CD14-positive monocyte (primary cell): ENCODE measurements at regions not wholly inside any gene's neighbourhood (a gene's known extent, or its start where the extent isn't known, plus 50 kb on each side); places are given as distances from the start of the nearest gene placed in this dataset.

Source experiments
- DNase-seq, 3 donors: peaks; one replicate each; pipeline ENCODE4 v3.0.0-alpha.2; 2011 to 2022
- H2AFZ ChIP-seq: 2 replicates; pipeline ENCODE4 v1.6.0; 2012; ENCODE audit warnings: mild to moderate bottlenecking, low read depth, low read length, inconsistent platforms; ENCODE audit not compliant: insufficient read depth, poor library complexity, severe bottlenecking
- H3K27ac ChIP-seq, 2 donors: 1 replicate in 1 of 2; 2 replicates in 1 of 2; pipeline ENCODE4 v1.5.1; 2012 to 2013; ENCODE audit warnings: low read length in 2 of 2, control low read depth in 1 of 2, inconsistent platforms in 1 of 2, low read depth in 1 of 2, mild to moderate bottlenecking in 1 of 2
- H3K27me3 ChIP-seq, 2 donors: one replicate each; pipeline versions ENCODE4 v1.6.0 to v1.6.1; 2011 to 2013; ENCODE audit warnings: low read length in 2 of 2; ENCODE audit not compliant: control insufficient read depth in 2 of 2, insufficient read depth in 2 of 2
- H3K36me3 ChIP-seq, 2 donors: replicated peaks in 1 of 2; 1 replicate in 1 of 2; 2 replicates in 1 of 2; pipeline versions ENCODE4 v1.5.1 to v1.6.1; 2012 to 2013; ENCODE audit warnings: low read length in 2 of 2, control low read depth in 1 of 2, inconsistent platforms in 1 of 2, mild to moderate bottlenecking in 1 of 2; ENCODE audit not compliant: insufficient read depth in 2 of 2, control insufficient read depth in 1 of 2
- H3K4me1 ChIP-seq, 2 donors: 1 replicate in 1 of 2; 2 replicates in 1 of 2; pipeline versions ENCODE4 v1.5.1 to v1.6.1; 2012 to 2013; ENCODE audit warnings: low read length in 2 of 2, control low read depth in 1 of 2, inconsistent platforms in 1 of 2, mild to moderate bottlenecking in 1 of 2, moderate library complexity in 1 of 2; ENCODE audit not compliant: insufficient read depth in 2 of 2, control insufficient read depth in 1 of 2
- H3K4me2 ChIP-seq: replicated peaks from 2 replicates; pipeline ENCODE3; 2012; ENCODE audit warnings: low read length, moderate library complexity, mild to moderate bottlenecking; ENCODE audit not compliant: poor library complexity, severe bottlenecking; ENCODE audit errors: extremely low read depth
- H3K4me3 ChIP-seq, 3 experiments: fragments of 200-600 bp in 1 of 3; sonication (generic) in 1 of 3; replicated peaks in 1 of 3; 1 replicate in 2 of 3; 2 replicates in 1 of 3; pipeline ENCODE4 v1.5.1; 2011 to 2013; ENCODE audit warnings: low read length in 3 of 3, mild to moderate bottlenecking in 3 of 3, control low read depth in 2 of 3, low read depth in 2 of 3, inconsistent platforms in 1 of 3, moderate library complexity in 1 of 3
- H3K79me2 ChIP-seq: 2 replicates; pipeline ENCODE4 v1.6.0; 2012; ENCODE audit warnings: mild to moderate bottlenecking, control low read depth, inconsistent platforms, low read length, moderate library complexity; ENCODE audit not compliant: insufficient read depth
- H3K9ac ChIP-seq: 2 replicates; pipeline ENCODE4 v1.6.0; 2017; ENCODE audit warnings: low read length, mild to moderate bottlenecking; ENCODE audit not compliant: insufficient read depth, poor library complexity, severe bottlenecking
- H3K9me3 ChIP-seq, 2 donors: replicated peaks in 1 of 2; 1 replicate in 1 of 2; 2 replicates in 1 of 2; pipeline versions ENCODE4 v1.5.1 to v1.6.1; 2012 to 2013; ENCODE audit warnings: low read length in 2 of 2, control low read depth in 1 of 2; ENCODE audit not compliant: control insufficient read depth in 1 of 2, insufficient read depth in 1 of 2
- H4K20me1 ChIP-seq: 2 replicates; pipeline ENCODE4 v1.6.0; 2012; ENCODE audit warnings: mild to moderate bottlenecking, low read length, control low read depth, moderate library complexity; ENCODE audit not compliant: insufficient read depth
- H3K27ac Mint-ChIP-seq, 7 donors: one replicate each; pipeline ENCODE4 v1.8.0; 2020; ENCODE audit warnings: mild to moderate bottlenecking in 7 of 7, mixed read lengths in 7 of 7, moderate library complexity in 6 of 7, inconsistent platforms in 2 of 7
- H3K27me3 Mint-ChIP-seq, 3 donors: one replicate each; pipeline ENCODE4 v1.8.0; 2021 to 2022; ENCODE audit warnings: low read depth in 3 of 3, mild to moderate bottlenecking in 3 of 3, mixed read lengths in 3 of 3, moderate library complexity in 3 of 3, inconsistent platforms in 1 of 3
- H3K36me3 Mint-ChIP-seq, 2 donors: one replicate each; pipeline ENCODE4 v1.8.0; 2020; ENCODE audit warnings: mixed read lengths in 2 of 2, inconsistent platforms in 1 of 2, mild to moderate bottlenecking in 1 of 2
- H3K4me1 Mint-ChIP-seq: one replicate; pipeline ENCODE4 v1.8.0; 2020; ENCODE audit warnings: mild to moderate bottlenecking, mixed read lengths
- H3K4me3 Mint-ChIP-seq, 2 donors: one replicate each; pipeline ENCODE4 v1.8.0; 2020; ENCODE audit warnings: mild to moderate bottlenecking in 2 of 2, mixed read lengths in 2 of 2, moderate library complexity in 1 of 2
- H3K9me3 Mint-ChIP-seq, 7 donors: one replicate each; pipeline ENCODE4 v1.8.0; 2020 to 2022; ENCODE audit warnings: mixed read lengths in 7 of 7, mild to moderate bottlenecking in 6 of 7, moderate library complexity in 6 of 7, inconsistent platforms in 2 of 7
- CTCF ChIP-seq: fragments of 200-600 bp; IDR thresholded peaks from one replicate; pipeline ENCODE4 v1.8.0; 2022; ENCODE audit warnings: antibody characterized with exemption, mild to moderate bottlenecking
- WGBS: methylation state at CpG from one replicate; pipeline ENCODE4 v1.1.5; 2013; ENCODE audit warnings: missing lambda C conversion rate; ENCODE audit not compliant: insufficient coverage; 5-methylcytosine and 5-hydroxymethylcytosine counted together
- intact Hi-C, 2 donors: fragments of 100-400 bp; cut with micrococcal nuclease; formaldehyde crosslinking; loops; one replicate each; pipeline versions ENCODE4 v1.15.0 to v1.15.1; 2023

DNA sequence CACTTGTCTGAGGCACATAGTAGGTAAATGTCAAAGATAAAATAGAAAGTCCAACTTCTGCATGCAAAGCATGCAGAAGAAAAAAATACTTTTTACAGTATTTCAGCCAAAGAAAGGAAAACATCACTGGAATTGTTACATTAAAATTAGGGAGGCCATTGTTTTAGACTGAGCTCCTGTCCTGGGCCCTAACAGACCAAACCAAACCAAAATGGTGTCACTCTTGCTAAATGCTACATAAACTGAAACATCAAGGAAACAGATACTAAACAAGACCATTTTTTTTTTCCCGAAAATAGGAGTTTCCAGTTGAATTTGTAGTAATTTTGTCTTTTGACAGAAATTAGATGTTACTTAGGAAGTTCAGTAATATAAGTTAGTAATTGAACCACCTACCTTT lies 508.8 kb downstream of the DSC3 start:
- no peaks in the 10 kb centered on the region for H4K20me1 ChIP-seq
- intact Hi-C loops = no loop called here
- no peak overlapping the region for H3K4me3 Mint-ChIP-seq
- H3K36me3 ChIP-seq = no peaks in the 10 kb centered on the region
- peaks cover 0 to 4% (median 0%) of the 10 kb centered on the region in 7 donors for H3K9me3 Mint-ChIP-seq
- DNase-seq = no peak
- no peak overlapping the region for H3K27ac Mint-ChIP-seq
- no peaks in the 10 kb centered on the region for H3K36me3 Mint-ChIP-seq
- no peak overlapping the region for H3K4me3 ChIP-seq
- H3K4me1 ChIP-seq = no peaks in the 10 kb centered on the region
- no peaks in the 10 kb centered on the region for H3K79me2 ChIP-seq
- H3K4me1 Mint-ChIP-seq = no peaks in the 10 kb centered on the region
- no peaks in the 10 kb centered on the region for H3K9me3 ChIP-seq
- no peak overlapping the region for H3K4me2 ChIP-seq
- H3K27ac ChIP-seq = no peak overlapping the region
- no peaks in the 10 kb centered on the region for H3K27me3 Mint-ChIP-seq
- no peak overlapping the region for H2AFZ ChIP-seq
- no peaks in the 10 kb centered on the region for H3K27me3 ChIP-seq
- no peak overlapping the region for H3K9ac ChIP-seq
- no CpG with 5 or more reads among the region's 1 CpG for WGBS
- no peak for TF ChIP-seq CTCF

GRCh38 chr18:30527917-30528316 lies 514.6 kb downstream of the DSC3 start:
- Mint-ChIP-seq H3K36me3 (no peaks in the 10 kb centered on the region), H3K4me1 (no peaks in the 10 kb centered on the region), H3K27me3 (no peaks in the 10 kb centered on the region), H3K27ac (no peak overlapping the region), H3K9me3 (peaks cover 0 to 2% (median 0%) of the 10 kb centered on the region in 7 donors), H3K4me3 (no peak overlapping the region)
- no peak for DNase-seq
- H3K4me3 ChIP-seq = no peak overlapping the region
- H3K27me3 ChIP-seq = no peaks in the 10 kb centered on the region
- no peak overlapping the region for H3K4me2 ChIP-seq
- no peak overlapping the region for H3K27ac ChIP-seq
- intact Hi-C loops = no loop called here
- H3K79me2 ChIP-seq = no peaks in the 10 kb centered on the region
- no peaks in the 10 kb centered on the region for H3K9me3 ChIP-seq
- H2AFZ ChIP-seq = no peak overlapping the region
- H3K4me1 ChIP-seq = no peaks in the 10 kb centered on the region
- no peak for TF ChIP-seq CTCF
- H4K20me1 ChIP-seq = no peaks in the 10 kb centered on the region
- no peaks in the 10 kb centered on the region for H3K36me3 ChIP-seq
- WGBS = no CpG with 5 or more reads among the region's 1 CpG
- no peak overlapping the region for H3K9ac ChIP-seq
